HCT116 (cell line): ENCODE measurements at regions not wholly inside any gene's neighbourhood (a gene's known extent, or its start where the extent isn't known, plus 50 kb on each side); places are given as distances from the start of the nearest gene placed in this dataset.

ENCODE experiments used
- ATAC-seq: fragments of 200-7000 bp; cut with Tn5 transposase; 2 replicates; pipeline ENCODE4 v1.9.1; 2020; ENCODE audit warnings: mild to moderate bottlenecking, moderate library complexity
- BruUV-seq: library from RNA; stranded (reverse); fragments of 400-500 nt; replicated peaks from 2 replicates; lab custom pipeline; 2021; lab: Mats Ljungman, UMichigan
- CTCF ChIA-PET: fragments of 300-600 bp; sonication (Branson Sonifier 250); formaldehyde crosslinking; loops from one replicate; lab custom pipeline; 2021; ENCODE audit warnings: antibody characterized with exemption; lab: Charles Lee
- POLR2A ChIA-PET: fragments of 300-600, 350-600 bp; sonication (Branson Sonifier 250); formaldehyde crosslinking; loops from one replicate; lab custom pipeline; 2021; ENCODE audit warnings: antibody characterized with exemption; lab: Charles Lee
- RAD21 ChIA-PET, 2 experiments: fragments of 300-600 bp; sonication (Branson Sonifier 250); formaldehyde crosslinking; loops; one replicate each; lab custom pipeline; 2023; ENCODE audit warnings: low total read pairs in 2 of 2; ENCODE audit not compliant: uncharacterized antibody in 2 of 2, unreplicated experiment in 2 of 2, low non-redundant PET in 1 of 2; lab: Charles Lee
- DNase-seq: peaks from one replicate; pipeline ENCODE4 v3.0.0-alpha.2; 2010; ENCODE audit warnings: low read depth, low spot score
- H2AFZ ChIP-seq: fragments of 200-600 bp; shearing (Covaris generic), sonication (generic); 2 replicates; pipeline ENCODE4 v1.6.1; 2017; ENCODE audit warnings: low read depth, mixed run types, mixed read lengths, antibody characterized with exemption, low read length; ENCODE audit not compliant: poor library complexity, severe bottlenecking
- H3K27ac ChIP-seq: 2 replicates; pipeline ENCODE4 v1.5.1; 2012; ENCODE audit warnings: low read depth, low read length
- H3K27me3 ChIP-seq: fragments of 200-600 bp; sonication (generic); 2 replicates; pipeline ENCODE4 v1.6.1; 2016; ENCODE audit warnings: mixed run types, low read length, mixed read lengths; ENCODE audit not compliant: insufficient read depth
- H3K36me3 ChIP-seq, 2 experiments: fragments of 200-500 bp in 1 of 2; fragments of 200-600 bp in 1 of 2; sonication (Bioruptor generic) in 1 of 2; sonication (generic) in 1 of 2; 2 replicates each; pipeline versions ENCODE4 v1.5.1 to v1.6.1; 2014 to 2016; ENCODE audit warnings: low read length in 2 of 2, inconsistent platforms in 1 of 2, mixed read lengths in 1 of 2, mixed run types in 1 of 2; ENCODE audit not compliant: insufficient read depth in 2 of 2, control insufficient read depth in 1 of 2
- H3K4me1 ChIP-seq, 2 experiments: fragments of 200-600 bp in 1 of 2; sonication (generic) in 1 of 2; 2 replicates each; pipeline versions ENCODE4 v1.5.1 to v1.6.1; 2012 to 2017; ENCODE audit warnings: low read length in 2 of 2, inconsistent platforms in 1 of 2, mild to moderate bottlenecking in 1 of 2, mixed read lengths in 1 of 2, mixed run types in 1 of 2, moderate library complexity in 1 of 2; ENCODE audit not compliant: insufficient read depth in 2 of 2, control insufficient read depth in 1 of 2
- H3K4me2 ChIP-seq: fragments of 200-600 bp; sonication (generic); 2 replicates; pipeline ENCODE4 v1.6.1; 2017; ENCODE audit warnings: mixed run types, low read length, mixed read lengths
- H3K4me3 ChIP-seq, 2 experiments: fragments of 200-600 bp in 1 of 2; sonication (generic) in 1 of 2; replicated peaks in 1 of 2; 2 replicates each; pipeline ENCODE4 v1.5.1; 2011 to 2016; ENCODE audit warnings: low read length in 2 of 2, control low read depth in 1 of 2, low read depth in 1 of 2, mild to moderate bottlenecking in 1 of 2, mixed read lengths in 1 of 2, mixed run types in 1 of 2
- H3K79me2 ChIP-seq: fragments of 200-600 bp; sonication (generic); 2 replicates; pipeline ENCODE4 v1.6.1; 2017; ENCODE audit warnings: mild to moderate bottlenecking, mixed run types, low read length, moderate library complexity, mixed read lengths; ENCODE audit not compliant: insufficient read depth
- H3K9ac ChIP-seq: fragments of 200-600 bp; sonication (generic); 2 replicates; pipeline ENCODE4 v1.6.1; 2016; ENCODE audit warnings: low read length, mixed read lengths
- H3K9me2 ChIP-seq: fragments of 200-600 bp; sonication (generic), shearing (Covaris generic); 2 replicates; pipeline ENCODE4 v1.6.1; 2017; ENCODE audit warnings: mixed run types, mild to moderate bottlenecking, moderate library complexity; ENCODE audit not compliant: insufficient read depth
- H3K9me3 ChIP-seq, 2 experiments: fragments of 200-500 bp in 1 of 2; fragments of 200-600 bp in 1 of 2; sonication (Bioruptor generic) in 1 of 2; sonication (generic) in 1 of 2; 2 replicates each; pipeline ENCODE4 v1.6.1; 2014 to 2017; ENCODE audit warnings: low read length in 2 of 2, mixed read lengths in 2 of 2, inconsistent platforms in 1 of 2, low read depth in 1 of 2, mild to moderate bottlenecking in 1 of 2, mixed run types in 1 of 2, moderate library complexity in 1 of 2; ENCODE audit not compliant: control insufficient read depth in 1 of 2, insufficient read depth in 1 of 2
- H4K20me1 ChIP-seq: fragments of 200-600 bp; sonication (generic), shearing (Covaris generic); 2 replicates; pipeline ENCODE4 v1.6.1; 2017; ENCODE audit warnings: mixed run types, mild to moderate bottlenecking, moderate library complexity; ENCODE audit not compliant: insufficient read depth
- CBX3 ChIP-seq: IDR thresholded peaks from 2 replicates; pipeline ENCODE4 v1.6.1; 2012; ENCODE audit warnings: low read depth
- CEBPB ChIP-seq: IDR thresholded peaks from 2 replicates; pipeline ENCODE4 v1.6.1; 2012; ENCODE audit warnings: low read depth
- EZH2 ChIP-seq: fragments of 200-600 bp; sonication (generic); IDR thresholded peaks from 2 replicates; pipeline ENCODE4 v1.6.1; 2017; ENCODE audit warnings: antibody characterized with exemption, mixed run types
- JUND ChIP-seq: IDR thresholded peaks from 2 replicates; pipeline ENCODE4 v1.6.1; 2012
- POLR2AphosphoS5 ChIP-seq: IDR thresholded peaks from 2 replicates; pipeline ENCODE4 v1.6.1; 2011; ENCODE audit warnings: mild to moderate bottlenecking, low read depth, low read length, moderate library complexity
- RAD21 ChIP-seq: IDR thresholded peaks from 2 replicates; pipeline ENCODE4 v1.6.1; 2012; ENCODE audit warnings: low read depth, mild to moderate bottlenecking
- TCF7L2 ChIP-seq: IDR thresholded peaks from 2 replicates; pipeline ENCODE4 v1.7.0; 2011; ENCODE audit warnings: borderline replicate concordance, inconsistent platforms; ENCODE audit not compliant: insufficient read depth, insufficient read length; ENCODE audit errors: extremely low read depth
- YY1 ChIP-seq: IDR thresholded peaks from 2 replicates; pipeline ENCODE4 v1.6.1; 2011; ENCODE audit warnings: low read length, low read depth, moderate library complexity, mild to moderate bottlenecking; ENCODE audit not compliant: insufficient replicate concordance; ENCODE audit errors: extremely low read depth
- intact Hi-C: fragments of 100-400 bp; cut with micrococcal nuclease; formaldehyde crosslinking; loops from 2 replicates; pipeline ENCODE4 v1.10.0; 2022
- TF ChIP-seq, protein P1 (sequence below): IDR thresholded peaks from 2 replicates; pipeline ENCODE4 v1.6.1; 2012; ENCODE audit warnings: low read depth
- TF ChIP-seq, protein P2 (sequence below): IDR thresholded peaks from 2 replicates; pipeline ENCODE4 v1.6.1; 2012
- TF ChIP-seq, protein P3 (sequence below), 3 experiments: fragments of 200-600 bp in 1 of 3; sonication (generic) in 1 of 3; IDR thresholded peaks in 2 of 3; conservative IDR thresholded peaks in 1 of 3; 2 replicates each; pipeline ENCODE4 v1.5.1; 2012 to 2017; ENCODE audit warnings: low read depth in 2 of 3, low read length in 2 of 3, antibody characterized with exemption in 1 of 3, borderline replicate concordance in 1 of 3, control low read depth in 1 of 3, mild to moderate bottlenecking in 1 of 3, mixed read lengths in 1 of 3, mixed run types in 1 of 3, moderate library complexity in 1 of 3; ENCODE audit not compliant: insufficient read depth in 1 of 3

DNA sequence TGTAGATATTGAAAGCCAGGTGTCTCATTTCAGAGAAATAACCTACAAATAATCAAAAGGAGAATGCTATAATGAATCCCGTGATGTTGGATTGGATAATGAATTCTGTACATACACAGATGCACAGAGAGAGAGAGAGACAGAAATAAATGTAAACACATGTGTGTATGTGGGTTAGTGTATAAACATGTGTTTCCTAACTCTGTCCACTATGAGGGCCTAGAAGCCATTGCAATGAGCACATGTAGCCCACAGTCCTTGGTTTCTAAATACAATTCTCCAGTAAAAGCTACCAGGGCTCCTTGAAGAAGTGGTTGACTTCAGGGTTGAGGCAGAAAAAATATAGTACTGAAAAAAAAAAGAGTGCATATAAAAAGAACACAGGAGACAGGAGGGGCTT is 109.5 kb downstream of the INHBB start (continued):
- no peak for TF ChIP-seq TCF7L2
- no peak for TF ChIP-seq YY1
- TF ChIP-seq CBX3 = no peak
- TF ChIP-seq, protein P1, sequence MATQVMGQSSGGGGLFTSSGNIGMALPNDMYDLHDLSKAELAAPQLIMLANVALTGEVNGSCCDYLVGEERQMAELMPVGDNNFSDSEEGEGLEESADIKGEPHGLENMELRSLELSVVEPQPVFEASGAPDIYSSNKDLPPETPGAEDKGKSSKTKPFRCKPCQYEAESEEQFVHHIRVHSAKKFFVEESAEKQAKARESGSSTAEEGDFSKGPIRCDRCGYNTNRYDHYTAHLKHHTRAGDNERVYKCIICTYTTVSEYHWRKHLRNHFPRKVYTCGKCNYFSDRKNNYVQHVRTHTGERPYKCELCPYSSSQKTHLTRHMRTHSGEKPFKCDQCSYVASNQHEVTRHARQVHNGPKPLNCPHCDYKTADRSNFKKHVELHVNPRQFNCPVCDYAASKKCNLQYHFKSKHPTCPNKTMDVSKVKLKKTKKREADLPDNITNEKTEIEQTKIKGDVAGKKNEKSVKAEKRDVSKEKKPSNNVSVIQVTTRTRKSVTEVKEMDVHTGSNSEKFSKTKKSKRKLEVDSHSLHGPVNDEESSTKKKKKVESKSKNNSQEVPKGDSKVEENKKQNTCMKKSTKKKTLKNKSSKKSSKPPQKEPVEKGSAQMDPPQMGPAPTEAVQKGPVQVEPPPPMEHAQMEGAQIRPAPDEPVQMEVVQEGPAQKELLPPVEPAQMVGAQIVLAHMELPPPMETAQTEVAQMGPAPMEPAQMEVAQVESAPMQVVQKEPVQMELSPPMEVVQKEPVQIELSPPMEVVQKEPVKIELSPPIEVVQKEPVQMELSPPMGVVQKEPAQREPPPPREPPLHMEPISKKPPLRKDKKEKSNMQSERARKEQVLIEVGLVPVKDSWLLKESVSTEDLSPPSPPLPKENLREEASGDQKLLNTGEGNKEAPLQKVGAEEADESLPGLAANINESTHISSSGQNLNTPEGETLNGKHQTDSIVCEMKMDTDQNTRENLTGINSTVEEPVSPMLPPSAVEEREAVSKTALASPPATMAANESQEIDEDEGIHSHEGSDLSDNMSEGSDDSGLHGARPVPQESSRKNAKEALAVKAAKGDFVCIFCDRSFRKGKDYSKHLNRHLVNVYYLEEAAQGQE = no peak
- no peak for TF ChIP-seq JUND
- no peak for TF ChIP-seq CEBPB
- TF ChIP-seq POLR2AphosphoS5 = no peak
- TF ChIP-seq EZH2 = no peak
- TF ChIP-seq, protein P2, sequence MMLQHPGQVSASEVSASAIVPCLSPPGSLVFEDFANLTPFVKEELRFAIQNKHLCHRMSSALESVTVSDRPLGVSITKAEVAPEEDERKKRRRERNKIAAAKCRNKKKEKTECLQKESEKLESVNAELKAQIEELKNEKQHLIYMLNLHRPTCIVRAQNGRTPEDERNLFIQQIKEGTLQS = no peak
- TF ChIP-seq, all 23 proteins: peak for 0

DNA sequence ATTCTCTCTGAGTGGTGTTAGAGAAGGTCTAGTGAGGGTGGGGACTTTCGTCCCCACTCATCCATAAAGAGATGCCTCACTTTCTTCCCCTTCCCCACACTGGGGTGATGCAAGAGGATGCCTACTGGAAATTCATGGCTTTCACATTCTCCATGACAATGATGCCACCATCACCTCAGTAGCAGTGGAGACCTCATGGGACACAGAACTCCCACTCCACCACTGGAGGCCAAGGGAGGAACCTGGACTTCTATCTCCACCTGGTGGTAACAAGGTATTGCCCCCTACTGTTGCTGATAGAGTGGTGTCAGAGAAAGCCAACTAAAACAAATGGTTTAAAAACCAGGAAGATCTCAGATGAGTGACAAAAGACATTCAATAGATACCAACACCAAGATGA is 110.9 kb downstream of the INHBB start:
- Histone ChIP-seq H3K36me3 (no peaks in the 10 kb centered on the region), H3K4me1 (peaks cover 0 to 11% of the 10 kb centered on the region in 2 experiments; a peak in 2 of 4 replicates), H3K27ac (no peak overlapping the region), H2AFZ (no peak overlapping the region), H3K4me3 (no peak overlapping the region), H3K9me3 (no peaks in the 10 kb centered on the region; a peak in 1 of 4 replicates), H3K4me2 (no peak overlapping the region), H3K79me2 (no peaks in the 10 kb centered on the region), H4K20me1 (no peaks in the 10 kb centered on the region), H3K27me3 (no peaks in the 10 kb centered on the region), H3K9me2 (no peaks in the 10 kb centered on the region), H3K9ac (no peak overlapping the region)
- CTCF ChIA-PET = no interaction called here
- intact Hi-C loops = no loop called here
- DNase-seq (no peak), ATAC-seq (peak; percentile 75)
- TF ChIP-seq, protein P3, sequence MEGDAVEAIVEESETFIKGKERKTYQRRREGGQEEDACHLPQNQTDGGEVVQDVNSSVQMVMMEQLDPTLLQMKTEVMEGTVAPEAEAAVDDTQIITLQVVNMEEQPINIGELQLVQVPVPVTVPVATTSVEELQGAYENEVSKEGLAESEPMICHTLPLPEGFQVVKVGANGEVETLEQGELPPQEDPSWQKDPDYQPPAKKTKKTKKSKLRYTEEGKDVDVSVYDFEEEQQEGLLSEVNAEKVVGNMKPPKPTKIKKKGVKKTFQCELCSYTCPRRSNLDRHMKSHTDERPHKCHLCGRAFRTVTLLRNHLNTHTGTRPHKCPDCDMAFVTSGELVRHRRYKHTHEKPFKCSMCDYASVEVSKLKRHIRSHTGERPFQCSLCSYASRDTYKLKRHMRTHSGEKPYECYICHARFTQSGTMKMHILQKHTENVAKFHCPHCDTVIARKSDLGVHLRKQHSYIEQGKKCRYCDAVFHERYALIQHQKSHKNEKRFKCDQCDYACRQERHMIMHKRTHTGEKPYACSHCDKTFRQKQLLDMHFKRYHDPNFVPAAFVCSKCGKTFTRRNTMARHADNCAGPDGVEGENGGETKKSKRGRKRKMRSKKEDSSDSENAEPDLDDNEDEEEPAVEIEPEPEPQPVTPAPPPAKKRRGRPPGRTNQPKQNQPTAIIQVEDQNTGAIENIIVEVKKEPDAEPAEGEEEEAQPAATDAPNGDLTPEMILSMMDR (IDR thresholded peaks at IDR 0.05 in 2 of 3, conservative IDR thresholded peaks at IDR 0.05 in 1 of 3; ENCODE audit: borderline replicate concordance in 1 of 3, insufficient read depth in 1 of 3, low read depth in 2 of 3, low read length in 2 of 3) = peak; percentile 42 to 53 (median 49); a peak in 4 of 6 replicates
- TF ChIP-seq RAD21 = peak; percentile 49
- TF ChIP-seq CBX3 = no peak
- BruUV-seq = no TSS peak
- RAD21 ChIA-PET = no interaction called here
- POLR2A ChIA-PET = no interaction called here
